Neuron (in vitro differentiated cells): ENCODE measurements at regions not wholly inside any gene's neighbourhood (a gene's known extent, or its start where the extent isn't known, plus 50 kb on each side); places are given as distances from the start of the nearest gene placed in this dataset.

ENCODE experiments used
- H2AFZ ChIP-seq: one replicate; pipeline ENCODE4 v1.6.1; 2013; ENCODE audit warnings: low read depth, mild to moderate bottlenecking, inconsistent platforms, low read length, moderate library complexity
- H3K27me3 ChIP-seq: one replicate; pipeline ENCODE4 v1.6.1; 2013; ENCODE audit warnings: low read length; ENCODE audit not compliant: insufficient read depth
- H3K36me3 ChIP-seq: one replicate; pipeline ENCODE4 v1.6.1; 2013; ENCODE audit warnings: low read length; ENCODE audit not compliant: insufficient read depth
- H3K4me1 ChIP-seq: one replicate; pipeline ENCODE4 v1.6.1; 2013; ENCODE audit warnings: low read length; ENCODE audit not compliant: insufficient read depth
- H3K4me3 ChIP-seq: 2 replicates; pipeline ENCODE4 v1.5.1; 2013; ENCODE audit warnings: mild to moderate bottlenecking, low read length, moderate library complexity
- H3K9me3 ChIP-seq: one replicate; pipeline ENCODE4 v1.6.1; 2013; ENCODE audit warnings: low read length

DNA sequence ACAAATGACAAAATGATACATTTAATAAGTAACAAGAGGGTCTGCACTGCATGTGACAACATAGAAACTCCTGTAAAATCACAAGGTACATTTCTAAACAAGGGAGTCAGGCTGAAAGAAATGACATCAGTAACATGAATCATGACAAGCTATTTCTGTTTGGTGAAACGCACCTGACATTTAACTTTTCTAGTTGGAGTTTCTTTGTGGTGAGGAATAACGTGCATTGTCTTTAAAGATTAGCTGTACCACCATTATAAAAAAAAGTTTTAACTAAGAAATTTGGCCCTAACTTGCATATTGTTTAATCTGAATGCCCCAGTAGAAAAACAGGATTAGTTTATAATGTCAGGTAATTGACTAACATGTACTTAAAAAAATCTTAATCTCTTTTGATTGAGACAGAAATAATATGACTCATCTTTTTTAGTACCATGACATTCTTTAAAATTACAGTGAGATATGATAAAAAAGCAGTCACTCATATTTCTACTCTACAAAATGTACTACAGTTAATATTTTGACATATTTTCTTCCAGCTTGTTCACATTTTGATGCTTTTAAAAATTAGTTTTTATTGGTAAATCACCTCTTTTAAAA, 418.2 kb downstream of the KLF12 start:
- Histone ChIP-seq H3K4me3 (no peak overlapping the region), H3K4me1 (no peaks in the 10 kb centered on the region), H2AFZ (no peak overlapping the region), H3K9me3 (no peaks in the 10 kb centered on the region), H3K36me3 (peaks cover 30% of the 10 kb centered on the region), H3K27me3 (no peaks in the 10 kb centered on the region)

- H3K36me3 ChIP-seq = peaks cover 30% of the 10 kb centered on the region
- no peaks in the 10 kb centered on the region for H3K4me1 ChIP-seq
- no peaks in the 10 kb centered on the region for H3K27me3 ChIP-seq
- H3K4me3 ChIP-seq = no peak overlapping the region
- no peaks in the 10 kb centered on the region for H3K9me3 ChIP-seq
- no peak overlapping the region for H2AFZ ChIP-seq
Observed at GRCh38 chr13:73715114-73715910, 418.9 kb downstream of the KLF12 start.

DNA sequence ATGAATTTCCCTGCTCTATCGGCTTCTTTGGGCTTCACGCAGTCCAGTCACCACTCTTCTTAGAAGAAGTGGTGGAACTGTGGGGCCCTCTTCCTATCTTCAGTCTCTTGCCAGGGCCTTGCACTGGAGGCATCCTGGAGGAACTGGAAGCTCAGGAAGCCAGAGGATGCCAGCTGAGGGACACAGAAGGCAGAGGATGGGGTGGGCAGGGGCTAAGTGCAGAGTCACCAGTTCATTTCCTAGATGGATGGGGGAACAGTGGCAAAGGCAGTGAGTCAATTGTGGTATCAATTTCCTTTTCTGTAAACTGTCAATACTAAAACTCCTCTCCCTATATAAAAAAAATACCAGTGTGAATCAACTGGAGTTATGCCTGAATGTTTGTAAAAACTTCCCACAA, 419.7 kb downstream of the KLF12 start:
- H3K27me3 ChIP-seq = no peaks in the 10 kb centered on the region
- H3K36me3 ChIP-seq = peaks cover 30% of the 10 kb centered on the region
- H3K4me3 ChIP-seq = no peak overlapping the region
- no peak overlapping the region for H2AFZ ChIP-seq
- no peaks in the 10 kb centered on the region for H3K4me1 ChIP-seq
- no peaks in the 10 kb centered on the region for H3K9me3 ChIP-seq

DNA sequence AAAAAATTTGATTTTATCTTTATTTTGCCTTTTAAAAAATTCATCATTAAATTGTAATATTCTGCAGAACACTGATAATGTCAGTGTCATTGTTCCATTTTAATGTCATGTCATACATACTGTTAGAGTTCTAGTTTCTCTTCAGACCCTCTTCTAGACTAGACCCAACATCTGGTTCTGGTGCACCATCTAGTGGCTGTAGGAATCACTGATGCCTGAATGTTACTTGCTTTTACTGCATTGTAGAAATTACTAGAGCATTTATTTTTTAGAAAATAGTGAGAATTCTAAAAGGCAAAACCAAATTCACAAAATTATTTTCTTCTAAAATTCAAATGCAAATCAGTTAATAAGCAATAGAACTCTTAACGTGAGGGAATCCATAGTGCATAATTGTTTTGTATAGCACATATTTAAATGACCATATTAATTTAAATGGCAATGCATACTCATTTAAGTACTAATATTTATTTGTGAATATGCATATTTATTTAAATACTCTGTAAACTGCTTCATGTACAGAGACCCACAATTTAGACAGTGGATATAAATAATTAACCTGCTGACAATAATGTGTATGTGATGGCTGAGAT, 425.7 kb downstream of the KLF12 start:
- Histone ChIP-seq H3K27me3 (no peaks in the 10 kb centered on the region), H2AFZ (no peak overlapping the region), H3K4me3 (no peak overlapping the region), H3K36me3 (peaks cover 31% of the 10 kb centered on the region), H3K9me3 (no peaks in the 10 kb centered on the region), H3K4me1 (no peaks in the 10 kb centered on the region)

DNA sequence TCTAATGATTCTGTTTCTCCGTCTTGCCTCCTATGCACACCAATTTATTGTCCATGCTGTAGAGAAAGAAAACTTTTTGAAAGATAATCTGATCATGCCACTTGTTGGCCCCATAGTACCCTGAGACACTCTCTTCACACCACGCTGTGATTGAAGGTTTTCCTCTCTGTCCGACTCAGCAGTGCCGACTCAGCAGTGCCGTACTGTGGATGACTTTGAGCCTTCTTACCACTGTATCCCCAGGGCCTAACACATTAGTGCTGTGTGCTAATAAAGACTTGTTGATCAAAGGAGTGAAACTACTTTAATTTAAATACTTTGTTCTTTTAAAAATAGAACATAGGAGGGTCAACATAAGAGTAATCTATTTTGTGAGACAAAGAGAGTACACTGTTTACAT, 429.6 kb downstream of the KLF12 start:
- Histone ChIP-seq H3K36me3 (peaks cover 17% of the 10 kb centered on the region), H3K9me3 (no peaks in the 10 kb centered on the region), H3K4me3 (no peak overlapping the region), H3K4me1 (no peaks in the 10 kb centered on the region), H2AFZ (no peak overlapping the region), H3K27me3 (no peaks in the 10 kb centered on the region)

GRCh38 chr13:73703606-73704005, 430.6 kb downstream of the KLF12 start:
- H3K36me3 ChIP-seq = peaks cover 17% of the 10 kb centered on the region
- H2AFZ ChIP-seq = no peak overlapping the region

DNA sequence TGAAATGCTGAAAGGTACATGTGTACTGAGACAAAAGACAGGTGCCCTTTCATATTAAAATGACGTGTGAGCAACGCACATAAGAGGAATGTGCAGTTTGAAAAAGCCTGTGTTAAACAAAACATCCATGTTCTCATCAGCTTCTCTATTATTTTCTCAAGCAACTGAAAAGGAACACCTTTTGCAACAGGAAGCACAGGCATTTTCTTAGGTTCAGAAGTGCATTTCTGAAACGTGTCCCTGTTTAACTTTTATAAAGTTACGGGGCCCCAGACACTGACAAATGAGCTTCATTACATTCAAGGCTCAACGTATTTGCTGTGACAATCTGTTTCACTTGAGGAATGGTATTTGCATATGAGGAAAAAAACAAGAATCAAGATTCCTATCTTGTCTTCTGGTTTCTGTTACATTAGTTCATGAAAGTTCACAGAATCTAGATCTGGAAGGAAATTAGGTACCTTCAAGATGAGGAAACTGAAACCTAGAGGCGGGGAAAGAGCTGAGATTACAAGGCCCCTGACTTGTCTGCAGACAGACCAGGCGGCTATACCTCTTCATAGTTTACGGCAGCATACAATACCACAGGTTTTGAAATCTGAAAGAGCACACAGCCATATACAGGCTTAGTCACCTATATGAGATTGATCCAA, 431.7 kb downstream of the KLF12 start:
- Histone ChIP-seq H3K36me3 (peaks cover 14% of the 10 kb centered on the region), H3K4me3 (no peak overlapping the region), H2AFZ (no peak overlapping the region), H3K27me3 (no peaks in the 10 kb centered on the region), H3K4me1 (no peaks in the 10 kb centered on the region), H3K9me3 (no peaks in the 10 kb centered on the region)

More at GRCh38 chr13:73703606-73704005, 430.6 kb downstream of the KLF12 start:
- H3K4me3 ChIP-seq = no peak overlapping the region
- no peaks in the 10 kb centered on the region for H3K4me1 ChIP-seq
- H3K9me3 ChIP-seq = no peaks in the 10 kb centered on the region
- H3K27me3 ChIP-seq = no peaks in the 10 kb centered on the region

GRCh38 chr13:73701160-73701559, 433.0 kb downstream of the KLF12 start:
- H2AFZ ChIP-seq = no peak overlapping the region
- H3K27me3 ChIP-seq = no peaks in the 10 kb centered on the region
- H3K4me1 ChIP-seq = no peaks in the 10 kb centered on the region
- no peaks in the 10 kb centered on the region for H3K9me3 ChIP-seq
- peaks cover 10% of the 10 kb centered on the region for H3K36me3 ChIP-seq
- no peak overlapping the region for H3K4me3 ChIP-seq

- Histone ChIP-seq H3K27me3 (no peaks in the 10 kb centered on the region), H3K4me3 (no peak overlapping the region), H2AFZ (no peak overlapping the region), H3K9me3 (no peaks in the 10 kb centered on the region), H3K4me1 (no peaks in the 10 kb centered on the region), H3K36me3 (peaks cover 26% of the 10 kb centered on the region)
Observed at GRCh38 chr13:73698859-73699258, 435.3 kb downstream of the KLF12 start.

- H3K9me3 ChIP-seq = no peaks in the 10 kb centered on the region
- no peaks in the 10 kb centered on the region for H3K4me1 ChIP-seq
- H3K36me3 ChIP-seq = peaks cover 31% of the 10 kb centered on the region
Observed at GRCh38 chr13:73697166-73697565, 437.0 kb downstream of the KLF12 start.

GRCh38 chr13:73696713-73697112, 437.5 kb downstream of the KLF12 start:
- Histone ChIP-seq H3K4me3 (no peak overlapping the region), H3K27me3 (no peaks in the 10 kb centered on the region), H2AFZ (no peak overlapping the region), H3K4me1 (no peaks in the 10 kb centered on the region), H3K9me3 (no peaks in the 10 kb centered on the region), H3K36me3 (peaks cover 31% of the 10 kb centered on the region)

More at GRCh38 chr13:73697166-73697565, 437.0 kb downstream of the KLF12 start:
- H3K4me3 ChIP-seq = no peak overlapping the region
- no peak overlapping the region for H2AFZ ChIP-seq
- no peaks in the 10 kb centered on the region for H3K27me3 ChIP-seq

DNA sequence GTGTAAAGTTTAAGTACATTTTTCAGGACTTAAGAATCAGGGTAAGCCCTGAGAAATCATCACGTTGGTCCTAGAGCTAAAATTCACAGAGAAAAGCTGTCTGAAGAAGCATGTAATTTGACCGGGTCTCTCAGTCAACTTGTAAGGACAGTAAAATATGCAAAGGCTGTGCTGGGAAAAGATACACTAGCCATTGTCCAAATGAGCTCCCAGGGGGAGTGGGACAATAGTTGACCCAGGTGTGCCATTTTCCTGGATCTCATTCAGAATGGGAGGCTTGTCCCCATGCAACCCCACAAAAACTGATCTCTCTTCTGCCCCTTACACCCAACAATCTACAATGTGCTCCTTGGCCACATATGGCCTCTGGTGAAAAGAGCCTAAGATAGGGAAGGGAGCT, 437.9 kb downstream of the KLF12 start:
- H2AFZ ChIP-seq = no peak overlapping the region
- peaks cover 33% of the 10 kb centered on the region for H3K36me3 ChIP-seq

DNA sequence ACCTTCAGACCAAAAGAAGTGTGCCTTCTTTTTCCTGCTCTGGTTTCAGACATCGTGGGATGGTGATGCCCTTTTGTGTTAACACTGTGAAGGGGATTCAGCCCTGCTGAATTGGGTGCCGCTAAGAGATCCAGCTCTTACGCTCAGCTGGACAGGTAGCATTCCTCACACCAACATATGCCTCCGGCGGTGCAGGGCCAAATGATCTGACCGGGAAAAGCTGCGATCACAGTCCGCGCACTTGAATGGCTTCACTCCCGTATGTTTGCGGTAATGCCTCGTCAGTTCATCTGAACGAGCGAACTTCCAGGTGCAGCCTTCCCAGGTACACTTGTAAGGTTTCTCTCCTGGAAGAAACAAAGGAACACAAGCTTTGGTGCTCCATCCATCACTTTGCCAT, 438.9 kb downstream of the KLF12 start:
- Histone ChIP-seq H3K27me3 (no peaks in the 10 kb centered on the region), H3K4me1 (no peaks in the 10 kb centered on the region), H2AFZ (no peak overlapping the region), H3K36me3 (peaks cover 36% of the 10 kb centered on the region), H3K4me3 (no peak overlapping the region), H3K9me3 (no peaks in the 10 kb centered on the region)

More for the DNA sequence above, 437.9 kb downstream of the KLF12 start:
- Histone ChIP-seq H3K9me3 (no peaks in the 10 kb centered on the region), H3K4me3 (no peak overlapping the region), H3K27me3 (no peaks in the 10 kb centered on the region), H3K4me1 (no peaks in the 10 kb centered on the region)
